GM21576 (cell line): ENCODE measurements at regions not wholly inside any gene's neighbourhood (a gene's known extent, or its start where the extent isn't known, plus 50 kb on each side); places are given as distances from the start of the nearest gene placed in this dataset.

Experiments
- ATAC-seq: cut with Tn5 transposase; IDR thresholded peaks from one replicate; pipeline ENCODE4 v1.9.1; 2021; ENCODE audit warnings: mild to moderate bottlenecking, moderate library complexity; ENCODE audit not compliant: unreplicated experiment

- ATAC-seq, result no peak
Observed at GRCh38 chr11:87440076-87440770, 402.5 kb downstream of the TMEM135 start.

DNA sequence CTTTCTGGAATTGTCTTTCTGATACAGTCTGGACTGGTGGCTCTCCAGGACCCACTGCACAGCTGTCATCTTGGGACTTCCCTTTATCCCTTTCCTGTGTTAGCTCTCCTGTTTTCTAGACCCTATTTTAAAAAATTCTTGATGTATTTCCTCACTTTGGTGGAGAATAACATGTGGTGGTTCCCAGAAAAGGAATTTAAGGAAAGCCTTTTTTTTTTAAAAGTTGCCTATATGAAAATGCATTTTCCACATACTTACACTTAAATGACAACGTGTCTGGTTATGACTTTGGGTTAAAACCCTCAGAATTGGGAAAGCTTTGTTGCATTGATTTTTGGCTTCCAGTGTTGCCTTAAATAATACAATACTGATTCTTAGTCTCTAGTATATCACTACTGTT is 400.7 kb downstream of the TMEM135 start:
- no peak for ATAC-seq

- ATAC-seq, result no peak
Observed at GRCh38 chr11:87437844-87438223, 400.1 kb downstream of the TMEM135 start.

GRCh38 chr11:87437133-87437843 is 399.6 kb downstream of the TMEM135 start:
- no peak for ATAC-seq

- no peak for ATAC-seq
Observed at GRCh38 chr11:87432022-87432421, 394.3 kb downstream of the TMEM135 start.

DNA sequence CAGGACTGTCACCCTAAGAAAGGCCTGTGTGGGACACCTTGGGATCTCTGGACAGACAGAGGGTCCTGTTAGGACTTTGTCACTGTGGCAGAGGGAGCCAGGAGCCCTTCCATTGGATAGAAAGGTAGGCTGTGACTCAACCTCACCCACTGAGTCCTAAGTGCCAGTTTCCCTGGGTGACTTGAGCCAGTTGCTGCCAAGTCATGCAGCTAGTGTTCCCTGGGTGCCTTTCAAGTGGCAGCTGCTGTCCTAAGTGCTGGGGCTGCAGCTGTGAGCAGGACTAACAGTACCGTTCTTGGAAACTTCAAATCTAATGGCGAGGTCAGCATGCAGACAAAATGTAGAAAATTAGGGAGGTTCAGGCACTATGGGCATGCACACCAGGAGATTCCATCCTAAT is 393.7 kb downstream of the TMEM135 start:
- no peak for ATAC-seq

DNA sequence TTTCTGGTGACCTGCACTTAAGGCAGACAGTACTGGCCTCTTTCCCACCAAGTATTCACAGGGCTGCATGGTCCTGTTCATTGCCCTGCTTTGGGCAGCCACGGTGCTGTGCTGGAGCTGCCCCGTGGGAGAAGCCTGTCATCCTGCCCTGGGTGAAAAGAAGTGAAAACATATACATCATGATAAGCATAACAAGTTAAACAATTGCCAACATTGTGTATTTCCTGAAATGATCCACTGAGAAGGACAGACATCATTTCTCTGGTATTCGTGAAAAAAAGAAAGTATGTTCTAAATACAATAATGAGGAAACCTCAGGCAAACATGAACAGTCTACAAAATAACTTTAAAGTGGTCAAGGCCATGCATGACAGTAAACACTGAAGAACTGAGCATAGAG is 393.1 kb downstream of the TMEM135 start:
- no peak for ATAC-seq

DNA sequence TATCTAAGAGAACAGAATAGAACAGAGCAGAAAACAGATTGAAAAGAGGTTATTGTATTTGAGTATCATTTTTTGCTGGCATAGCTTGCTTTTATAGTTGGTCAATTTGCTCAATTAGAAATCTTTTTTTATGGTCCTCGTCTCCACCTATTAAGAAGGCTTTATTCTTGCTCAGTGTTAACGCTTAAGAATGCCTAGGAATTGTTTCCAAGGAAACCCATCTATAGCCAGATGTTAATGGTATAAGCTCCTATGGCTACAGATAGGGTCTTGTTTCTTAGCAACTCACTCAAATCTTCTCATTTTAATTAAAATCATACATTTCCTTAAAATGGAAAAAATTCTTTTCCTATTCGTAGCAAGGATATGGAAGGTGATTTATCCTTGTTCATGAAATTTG is 392.3 kb downstream of the TMEM135 start:
- no peak for ATAC-seq

GRCh38 chr11:87428266-87428665 is 390.5 kb downstream of the TMEM135 start:
- no peak for ATAC-seq

- no peak for ATAC-seq
Observed at GRCh38 chr11:87425943-87426342, 388.2 kb downstream of the TMEM135 start.

DNA sequence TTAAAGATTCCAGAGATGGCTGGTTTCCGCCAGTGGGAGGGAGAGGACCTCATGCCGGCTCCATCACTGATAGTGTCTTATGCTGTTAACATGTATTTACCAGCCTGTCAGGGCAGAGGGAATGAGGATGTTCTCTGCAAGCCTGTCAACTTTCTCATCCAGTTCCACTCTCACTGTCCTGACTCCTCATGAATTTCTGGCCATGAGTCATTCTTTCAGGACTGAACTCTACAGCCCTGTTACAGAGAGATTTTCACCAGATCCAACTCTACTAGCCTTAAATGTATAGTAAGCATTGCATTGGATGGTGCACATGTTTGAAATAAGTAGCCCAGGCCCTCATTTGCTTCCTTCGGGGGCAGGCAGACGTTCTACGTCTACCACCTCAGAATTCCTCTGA is 387.7 kb downstream of the TMEM135 start:
- ATAC-seq, result no peak

GRCh38 chr11:87423161-87423560 is 385.4 kb downstream of the TMEM135 start:
- ATAC-seq, result no peak

DNA sequence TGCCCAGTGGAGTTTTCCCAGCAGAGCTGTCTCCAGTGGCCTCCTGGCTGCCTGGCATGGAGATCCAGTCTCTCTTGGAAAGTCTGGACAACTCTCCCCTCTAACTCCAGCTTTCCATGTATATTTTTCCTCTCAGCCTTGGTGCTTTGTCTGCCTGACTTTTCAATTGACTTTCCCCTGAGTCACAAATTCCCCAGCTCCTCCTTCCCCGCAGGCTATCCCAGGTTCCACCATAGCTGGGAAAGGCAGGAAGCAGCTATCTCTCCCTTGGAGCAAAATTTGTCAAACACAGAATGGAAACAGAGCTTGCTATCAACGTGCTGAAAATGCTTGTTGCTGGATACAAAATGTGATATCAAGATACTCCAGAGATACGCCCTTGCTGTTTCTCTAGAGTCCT is 384.8 kb downstream of the TMEM135 start:
- no peak for ATAC-seq

DNA sequence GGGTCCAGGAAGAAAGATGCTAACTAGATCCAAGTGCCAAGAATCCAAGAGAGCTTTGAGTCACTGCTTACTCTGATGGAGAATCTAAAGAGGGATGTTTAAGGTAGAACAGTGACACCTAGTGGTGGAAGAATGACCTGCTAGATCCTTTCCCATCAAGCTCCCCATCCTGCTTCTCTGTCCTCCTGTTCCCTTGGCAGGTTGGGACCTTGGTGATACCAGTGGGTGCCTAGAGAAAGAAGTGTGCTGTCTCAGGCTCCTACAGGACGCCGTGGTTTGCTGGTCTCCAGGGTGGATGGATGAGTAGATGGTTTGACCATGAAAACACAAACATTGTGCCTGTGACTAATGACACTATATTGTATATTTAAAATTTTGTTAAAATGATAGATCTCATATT is 383.7 kb downstream of the TMEM135 start:
- ATAC-seq, result peak; percentile 81

DNA sequence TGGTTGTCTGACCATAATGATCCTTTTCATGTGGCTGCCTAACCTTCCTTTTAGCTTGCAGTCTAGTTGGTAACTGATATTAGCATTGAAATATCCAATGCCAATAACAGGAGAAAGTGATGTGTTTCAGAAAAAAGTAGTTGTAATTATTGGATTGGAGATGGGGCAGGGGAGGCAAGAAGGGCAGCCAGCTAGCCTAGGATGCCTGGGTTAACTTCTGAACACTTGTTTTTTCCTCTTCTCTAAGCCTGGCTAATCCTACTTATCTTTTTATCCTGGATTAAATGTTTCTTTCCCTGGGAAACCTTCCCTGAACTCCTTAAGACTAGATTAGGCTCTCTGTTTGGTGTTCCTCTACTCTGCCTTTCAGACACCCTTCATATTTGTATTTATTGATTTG is 380.2 kb downstream of the TMEM135 start:
- no peak for ATAC-seq

GRCh38 chr11:87405843-87406242 is 368.1 kb downstream of the TMEM135 start:
- no peak for ATAC-seq

- no peak for ATAC-seq
Observed at GRCh38 chr11:87405356-87405755, 367.6 kb downstream of the TMEM135 start.

DNA sequence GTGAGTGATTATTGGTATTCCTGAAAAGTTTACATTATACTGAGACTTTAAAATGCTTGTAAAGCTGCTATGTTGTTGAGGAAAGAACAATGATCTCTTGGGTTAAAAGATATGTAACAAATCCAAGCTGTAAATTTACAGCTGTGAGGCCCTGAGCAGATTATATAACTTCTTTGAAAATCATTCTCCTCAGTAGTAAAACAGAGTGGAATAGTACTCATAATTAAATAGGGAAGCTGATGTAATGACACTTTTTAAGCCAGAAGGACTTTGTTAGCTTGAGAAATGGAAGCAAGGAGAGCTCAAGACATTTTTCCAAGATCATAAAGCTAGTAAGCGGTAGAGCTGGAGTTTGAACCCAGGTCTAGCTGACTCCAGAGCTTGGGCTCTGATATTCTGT is 363.9 kb downstream of the TMEM135 start:
- ATAC-seq, result no peak

- ATAC-seq, result no peak
Observed at GRCh38 chr11:87399341-87399740, 361.6 kb downstream of the TMEM135 start.

GRCh38 chr11:87398931-87399330 is 361.2 kb downstream of the TMEM135 start:
- ATAC-seq, result no peak

DNA sequence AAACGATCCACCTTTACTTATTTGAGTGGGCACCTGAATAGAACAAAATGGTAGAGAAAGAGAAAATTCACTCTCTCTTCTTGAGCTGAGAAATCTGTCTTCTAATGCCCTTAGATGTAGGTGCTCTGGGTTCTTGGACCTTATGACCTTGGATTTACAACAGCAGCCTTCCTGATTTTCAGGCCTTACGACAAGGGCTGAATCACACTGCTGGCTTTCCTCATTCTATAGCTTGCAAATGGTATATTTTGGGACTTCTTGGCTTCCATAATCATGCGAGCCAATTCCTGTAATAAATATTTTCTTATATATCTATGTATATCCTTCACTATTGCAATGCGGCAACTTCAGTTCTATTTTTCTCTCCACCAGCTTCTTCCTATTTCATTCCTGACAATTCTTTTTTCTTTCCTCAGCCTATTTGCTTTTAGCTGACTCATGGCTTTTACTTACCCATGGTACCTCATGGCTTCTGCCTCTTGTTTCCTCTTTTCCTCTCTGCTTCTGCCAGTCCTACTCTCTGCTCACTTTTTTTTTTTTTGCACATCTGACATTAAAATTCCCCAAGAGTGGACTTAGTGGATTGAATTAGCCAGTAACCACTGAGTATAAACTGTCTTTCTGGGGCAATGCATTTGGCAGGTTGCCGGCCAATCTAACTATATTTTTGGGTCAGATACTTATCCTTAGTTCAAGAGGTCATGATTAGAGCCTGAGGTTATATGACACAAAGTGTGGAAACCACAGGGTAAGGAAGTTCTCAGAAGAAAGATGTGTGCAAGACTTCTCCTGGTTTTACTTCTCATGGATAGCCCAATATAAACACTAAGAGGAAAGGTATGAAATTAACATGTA is 359.5 kb downstream of the TMEM135 start:
- ATAC-seq, result no peak

DNA sequence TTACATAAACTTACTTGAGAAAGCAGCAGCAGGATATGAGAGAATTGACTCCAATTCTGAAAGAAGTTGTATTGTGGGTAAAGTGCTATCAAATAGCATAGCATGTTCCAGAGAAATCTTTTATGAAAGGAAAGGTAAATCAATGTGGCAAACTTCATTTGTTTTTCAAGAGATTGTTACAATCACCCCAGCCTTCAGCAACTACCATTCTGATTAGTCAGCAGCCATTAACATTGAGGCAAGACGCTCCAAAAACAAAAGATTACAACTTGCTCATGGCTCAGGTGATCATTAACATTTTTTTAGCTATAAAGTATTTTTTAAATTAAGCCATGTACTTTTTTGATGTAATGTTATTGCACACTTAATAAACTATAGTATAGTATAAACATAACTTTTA is 357.2 kb downstream of the TMEM135 start:
- no peak for ATAC-seq
